Hepatocyte (in vitro differentiated cells): ENCODE measurements at regions not wholly inside any gene's neighbourhood (a gene's known extent, or its start where the extent isn't known, plus 50 kb on each side); places are given as distances from the start of the nearest gene placed in this dataset.
"Not testable (repeated sequence)": the region's sequence is repeated elsewhere in the genome, so short reads cannot be mapped to it uniquely, and the experiment has no call there.

Experiments used
- DNase-seq: peaks from one replicate; pipeline ENCODE4 v3.0.0-alpha.2; 2016; ENCODE audit warnings: low spot score
- H2AFZ ChIP-seq: fragments of 200-600 bp; sonication (generic); 2 replicates; pipeline ENCODE4 v1.6.0; 2016; ENCODE audit warnings: antibody characterized with exemption, mild to moderate bottlenecking
- H3K27ac ChIP-seq: fragments of 200-600 bp; sonication (generic); 2 replicates; pipeline ENCODE4 v1.5.1; 2016; ENCODE audit warnings: mild to moderate bottlenecking
- H3K27me3 ChIP-seq: fragments of 200-600 bp; sonication (generic); 2 replicates; pipeline ENCODE4 v1.6.1; 2016
- H3K36me3 ChIP-seq: fragments of 200-600 bp; sonication (generic); replicated peaks from 2 replicates; pipeline ENCODE4 v1.5.1; 2016; ENCODE audit warnings: low read depth; ENCODE audit not compliant: insufficient read depth
- H3K4me1 ChIP-seq: fragments of 200-600 bp; sonication (generic); 2 replicates; pipeline ENCODE4 v1.5.1; 2016; ENCODE audit warnings: mild to moderate bottlenecking, moderate library complexity; ENCODE audit not compliant: insufficient read depth
- H3K4me2 ChIP-seq: fragments of 200-600 bp; sonication (generic); 2 replicates; pipeline ENCODE4 v1.6.0; 2016
- H3K4me3 ChIP-seq: fragments of 200-600 bp; sonication (generic); 2 replicates; pipeline ENCODE4 v1.5.1; 2016; ENCODE audit warnings: mild to moderate bottlenecking
- H3K79me2 ChIP-seq: fragments of 200-600 bp; sonication (generic); 2 replicates; pipeline ENCODE4 v1.6.0; 2017; ENCODE audit warnings: mild to moderate bottlenecking
- H3K9me2 ChIP-seq: fragments of 200-600 bp; sonication (generic); replicated peaks from 2 replicates; pipeline ENCODE4 v1.6.0; 2017; ENCODE audit warnings: mild to moderate bottlenecking; ENCODE audit not compliant: insufficient read depth
- H3K9me3 ChIP-seq: fragments of 200-600 bp; sonication (generic); 2 replicates; pipeline ENCODE4 v1.5.1; 2016; ENCODE audit warnings: low read depth, mild to moderate bottlenecking
- H4K20me1 ChIP-seq: fragments of 200-600 bp; sonication (generic); 2 replicates; pipeline ENCODE4 v1.6.0; 2016; ENCODE audit warnings: mild to moderate bottlenecking; ENCODE audit not compliant: insufficient read depth, poor library complexity, severe bottlenecking
- EZH2 ChIP-seq: fragments of 200-600 bp; sonication (generic); IDR thresholded peaks from 2 replicates; pipeline ENCODE4 v1.6.1; 2016; ENCODE audit warnings: antibody characterized with exemption, mild to moderate bottlenecking, borderline replicate concordance
- EZH2phosphoT487 ChIP-seq: fragments of 200-600 bp; sonication (generic); IDR thresholded peaks from one replicate; pipeline ENCODE4 v1.6.1; 2018; ENCODE audit warnings: antibody characterized with exemption, mild to moderate bottlenecking, low read depth, moderate library complexity; ENCODE audit not compliant: unreplicated experiment, severe bottlenecking
- WGBS: methylation state at CpG from one replicate; pipeline ENCODE4 v1.1.6; 2016; ENCODE audit warnings: low lambda C conversion rate; ENCODE audit errors: missing lambda C conversion rate; 5-methylcytosine and 5-hydroxymethylcytosine counted together
- TF ChIP-seq, protein P1 (sequence below): fragments of 200-600 bp; sonication (generic); IDR thresholded peaks from 2 replicates; pipeline ENCODE4 v1.5.1; 2016; ENCODE audit warnings: antibody characterized with exemption, mild to moderate bottlenecking; ENCODE audit not compliant: poor library complexity

DNA sequence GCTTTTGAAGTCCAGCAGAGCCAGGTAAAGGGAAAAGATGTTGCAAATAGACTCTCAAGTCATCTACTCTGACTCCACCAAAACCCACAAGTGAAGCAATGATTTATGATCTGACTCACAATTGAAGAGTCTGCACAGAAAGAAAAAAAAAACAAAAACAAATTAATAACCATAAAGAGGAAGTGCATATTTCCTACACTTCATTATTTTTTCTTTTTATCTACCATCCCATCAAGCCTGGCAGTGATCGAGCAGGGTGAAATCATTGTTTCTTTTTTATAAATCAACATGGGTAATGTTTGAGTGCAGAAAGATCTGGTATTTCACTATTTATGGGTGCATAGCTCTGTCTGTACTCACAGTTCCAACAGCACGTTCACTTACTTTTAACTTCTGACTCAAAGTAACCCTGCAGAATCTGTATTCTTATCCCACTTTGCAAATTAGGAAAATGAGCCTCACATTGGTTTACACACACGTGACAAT lies 829.0 kb downstream of the TNS3 start:
- Histone ChIP-seq H2AFZ (no peak overlapping the region), H3K9me3 (no peaks in the 10 kb centered on the region), H3K79me2 (no peaks in the 10 kb centered on the region), H3K4me1 (peaks cover 13% of the 10 kb centered on the region), H3K36me3 (no peaks in the 10 kb centered on the region), H3K27ac (no peak overlapping the region), H3K9me2 (no peaks in the 10 kb centered on the region), H3K27me3 (no peaks in the 10 kb centered on the region), H4K20me1 (no peaks in the 10 kb centered on the region), H3K4me2 (peak overlapping the region; percentile 29), H3K4me3 (no peak overlapping the region)
- DNase-seq = no peak
- WGBS = 76% methylated on average over 3 of the region's 3 CpGs
- TF ChIP-seq EZH2 (no peak), EZH2phosphoT487 (no peak)
- TF ChIP-seq, protein P1, sequence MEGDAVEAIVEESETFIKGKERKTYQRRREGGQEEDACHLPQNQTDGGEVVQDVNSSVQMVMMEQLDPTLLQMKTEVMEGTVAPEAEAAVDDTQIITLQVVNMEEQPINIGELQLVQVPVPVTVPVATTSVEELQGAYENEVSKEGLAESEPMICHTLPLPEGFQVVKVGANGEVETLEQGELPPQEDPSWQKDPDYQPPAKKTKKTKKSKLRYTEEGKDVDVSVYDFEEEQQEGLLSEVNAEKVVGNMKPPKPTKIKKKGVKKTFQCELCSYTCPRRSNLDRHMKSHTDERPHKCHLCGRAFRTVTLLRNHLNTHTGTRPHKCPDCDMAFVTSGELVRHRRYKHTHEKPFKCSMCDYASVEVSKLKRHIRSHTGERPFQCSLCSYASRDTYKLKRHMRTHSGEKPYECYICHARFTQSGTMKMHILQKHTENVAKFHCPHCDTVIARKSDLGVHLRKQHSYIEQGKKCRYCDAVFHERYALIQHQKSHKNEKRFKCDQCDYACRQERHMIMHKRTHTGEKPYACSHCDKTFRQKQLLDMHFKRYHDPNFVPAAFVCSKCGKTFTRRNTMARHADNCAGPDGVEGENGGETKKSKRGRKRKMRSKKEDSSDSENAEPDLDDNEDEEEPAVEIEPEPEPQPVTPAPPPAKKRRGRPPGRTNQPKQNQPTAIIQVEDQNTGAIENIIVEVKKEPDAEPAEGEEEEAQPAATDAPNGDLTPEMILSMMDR = no peak

DNA sequence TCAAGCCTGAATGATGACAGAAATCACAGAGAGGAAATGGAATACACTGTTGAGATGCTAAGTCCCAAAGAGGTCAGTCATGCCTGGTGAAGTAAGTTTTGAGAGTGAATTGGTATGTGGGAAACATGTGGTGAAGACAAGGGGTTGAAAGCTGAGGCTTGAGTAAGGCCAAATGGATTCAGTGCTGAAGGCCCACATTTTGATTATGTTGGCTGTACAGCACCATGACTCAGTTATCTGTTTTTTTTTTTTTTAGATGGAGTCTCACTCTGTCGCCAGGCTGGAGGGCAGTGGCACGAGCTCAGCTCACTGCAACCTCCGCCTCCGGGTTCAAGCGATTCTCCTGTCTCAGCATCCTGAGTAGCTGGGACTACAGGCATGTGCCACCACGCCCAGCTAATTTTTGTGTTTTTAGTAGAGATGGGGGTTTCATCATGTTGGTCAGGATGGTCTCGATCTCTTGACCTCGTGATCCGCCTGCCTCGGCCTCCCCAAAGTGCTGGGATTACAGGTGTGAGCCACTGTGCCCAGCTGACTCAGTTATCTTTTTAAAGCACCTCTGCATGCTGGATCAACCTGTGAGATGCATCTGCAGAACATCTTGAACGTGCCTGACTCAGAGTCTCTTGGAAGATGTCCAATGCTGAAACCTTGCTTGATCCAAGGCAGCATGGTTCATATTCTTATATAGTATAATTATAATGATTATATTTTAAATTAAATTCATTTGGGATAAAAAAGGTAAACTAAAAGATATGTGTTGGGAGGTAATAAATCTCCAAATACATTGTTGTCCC lies 829.8 kb downstream of the TNS3 start:
- not testable (repeated sequence) for H3K9me2 ChIP-seq

DNA sequence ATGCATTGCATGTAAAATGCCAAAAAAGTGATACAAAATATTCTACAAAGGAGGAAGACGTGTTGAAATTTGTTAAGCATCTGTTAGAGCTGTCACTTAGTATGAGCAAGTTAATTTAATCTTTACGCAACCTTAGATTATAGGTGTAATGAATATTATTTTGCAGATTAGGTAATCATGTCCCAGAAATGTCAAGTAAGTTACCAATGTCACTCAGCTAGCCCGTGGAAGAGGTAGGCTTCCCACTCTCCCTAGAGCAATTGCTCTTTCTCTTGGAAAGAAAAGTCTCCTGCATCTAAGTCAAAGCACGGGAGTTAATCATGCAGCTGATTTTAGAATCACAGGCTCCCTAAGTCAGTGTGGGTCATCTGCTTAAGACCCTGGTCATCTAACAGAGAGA lies 830.4 kb upstream of the IGFBP3 start:
- H3K9me2 ChIP-seq = no peaks in the 10 kb centered on the region
- no peaks in the 10 kb centered on the region for H3K79me2 ChIP-seq
- no peak overlapping the region for H2AFZ ChIP-seq
- no peak overlapping the region for H3K4me2 ChIP-seq
- DNase-seq = no peak
- H4K20me1 ChIP-seq = no peaks in the 10 kb centered on the region
- WGBS = 84% methylated on average over 4 of the region's 4 CpGs
- H3K9me3 ChIP-seq = no peaks in the 10 kb centered on the region
- peaks cover 13% of the 10 kb centered on the region for H3K4me1 ChIP-seq
- H3K27ac ChIP-seq = no peak overlapping the region
- no peaks in the 10 kb centered on the region for H3K36me3 ChIP-seq
- TF ChIP-seq EZH2 (no peak), EZH2phosphoT487 (no peak)
- TF ChIP-seq, protein P1 = no peak
- no peaks in the 10 kb centered on the region for H3K27me3 ChIP-seq
- H3K4me3 ChIP-seq = no peak overlapping the region

More for the DNA sequence above, 829.8 kb downstream of the TNS3 start:
- H3K27me3 ChIP-seq, H2AFZ ChIP-seq, H4K20me1 ChIP-seq, H3K36me3 ChIP-seq, H3K27ac ChIP-seq, H3K9me3 ChIP-seq, H3K79me2 ChIP-seq, H3K4me3 ChIP-seq, DNase-seq: not testable (repeated sequence)
- Histone ChIP-seq H3K4me2 (peak overlapping the region; percentile 29), H3K4me1 (peaks cover 13% of the 10 kb centered on the region)
- WGBS = 92% methylated on average over 9 of the region's 11 CpGs

DNA sequence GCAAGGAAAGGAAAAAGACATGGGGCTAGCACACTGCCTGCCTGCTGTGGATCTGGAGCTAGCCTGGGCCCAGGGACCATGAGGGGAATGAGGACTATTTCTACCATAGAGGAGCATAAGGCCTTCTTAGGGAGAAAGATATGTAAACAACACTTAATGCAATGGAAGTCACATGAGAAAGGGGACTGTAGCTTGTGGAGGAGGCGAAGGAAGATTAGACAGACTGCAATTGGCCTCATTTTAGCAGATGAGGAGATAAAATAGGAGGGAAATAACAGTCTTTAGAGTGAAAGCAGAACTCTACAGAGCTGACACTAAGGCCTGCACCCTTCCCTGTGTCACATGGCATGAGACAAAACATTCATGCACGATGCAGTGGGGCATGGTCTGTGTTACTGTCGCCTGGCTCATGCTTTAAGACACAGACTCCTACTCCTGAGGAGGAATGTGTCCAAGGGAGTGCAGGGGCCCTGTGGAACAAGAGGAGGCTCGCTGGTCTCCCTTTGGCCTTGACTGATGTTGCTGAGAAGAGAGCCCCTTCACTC lies 829.3 kb upstream of the IGFBP3 start:
- Histone ChIP-seq H3K4me2 (no peak overlapping the region), H3K4me1 (peaks cover 13% of the 10 kb centered on the region), H3K27ac (no peak overlapping the region), H3K36me3 (no peaks in the 10 kb centered on the region), H2AFZ (no peak overlapping the region), H3K4me3 (no peak overlapping the region), H4K20me1 (no peaks in the 10 kb centered on the region), H3K79me2 (no peaks in the 10 kb centered on the region), H3K9me2 (no peaks in the 10 kb centered on the region), H3K27me3 (no peaks in the 10 kb centered on the region), H3K9me3 (no peaks in the 10 kb centered on the region)
- no peak for DNase-seq
- WGBS = 68% methylated on average over 4 of the region's 4 CpGs
- no peak for TF ChIP-seq EZH2phosphoT487
- no peak for TF ChIP-seq EZH2
- TF ChIP-seq, protein P1 = no peak
